K562 (cell line): ENCODE measurements at regions not wholly inside any gene's neighbourhood (a gene's known extent, or its start where the extent isn't known, plus 50 kb on each side); places are given as distances from the start of the nearest gene placed in this dataset.

Experiments used
- BCOR ChIP-seq: fragments of 450-650 bp; IDR thresholded peaks from 2 replicates; pipeline ENCODE4 v1.6.1; 2016
- HDAC2 ChIP-seq: fragments of 450-650 bp; IDR thresholded peaks from 2 replicates; pipeline ENCODE4 v1.6.1; 2016; ENCODE audit warnings: mild to moderate bottlenecking
- MXI1 ChIP-seq: IDR thresholded peaks from 2 replicates; pipeline ENCODE4 v1.6.1; 2011; ENCODE audit warnings: low read depth, mild to moderate bottlenecking, improper control_type of control experiment, low read length
- PATZ1 ChIP-seq: fragments of 250-450 bp; sonication (Bioruptor Pico); IDR thresholded peaks from 2 replicates; pipeline ENCODE4 v1.5.0; 2020; ENCODE audit warnings: mild to moderate bottlenecking, borderline replicate concordance
- RBM22 ChIP-seq: fragments of 200-400 bp; formaldehyde crosslinking; IDR thresholded peaks from 2 replicates; pipeline ENCODE4 v1.6.1; 2018; ENCODE audit warnings: low read length, low read depth; ENCODE audit not compliant: poor library complexity, severe bottlenecking
- RFX5 ChIP-seq: IDR thresholded peaks from 2 replicates; pipeline ENCODE4 v1.6.1; 2011; ENCODE audit warnings: low read depth, mild to moderate bottlenecking, improper control_type of control experiment, low read length
- ZNF277 ChIP-seq: fragments of 250-450 bp; sonication (Bioruptor Pico); IDR thresholded peaks from 2 replicates; pipeline ENCODE4 v1.8.0; 2022; ENCODE audit warnings: inconsistent platforms, mild to moderate bottlenecking, moderate library complexity, borderline replicate concordance
- ZNF76 ChIP-seq: fragments of 250-450 bp; sonication (Bioruptor Pico); IDR thresholded peaks from 2 replicates; pipeline ENCODE4 v1.4.0; 2020; ENCODE audit warnings: mild to moderate bottlenecking, moderate library complexity, borderline replicate concordance
- ZNF780A ChIP-seq: fragments of 250-450 bp; sonication (Bioruptor Pico); IDR thresholded peaks from 2 replicates; pipeline ENCODE4 v1.5.0; 2021; ENCODE audit warnings: mild to moderate bottlenecking

- TF ChIP-seq MXI1 (no peak), RBM22 (no peak), ZNF780A (no peak), PATZ1 (CRISPR knock-in tag) (no peak), ZNF76 (no peak), HDAC2 (no peak), RFX5 (no peak), ZNF277 (CRISPR knock-in tag) (no peak), BCOR (no peak)
Measured at GRCh38 chr1:177410179-177410766, 239.5 kb downstream of the BRINP2 start.
